ENCODE measurements at regions not wholly inside any gene's neighbourhood (a gene's known extent, or its start where the extent isn't known, plus 50 kb on each side); places are given as distances from the start of the nearest gene placed in this dataset.

- no peak for TF ChIP-seq CTCF (IDR thresholded peaks at IDR 0.05; ENCODE audit: low read depth, low read length)
- in situ Hi-C loops (cut with HindIII; ENCODE audit: low sequenced_read_pairs) = no loop called here
- DNase-seq (ENCODE audit: low read depth, low spot score) = no peak
- H3K4me3 ChIP-seq (ENCODE audit: low read depth, low read length) = no peak overlapping the region
These were observed 80.4 kb downstream of the HSPH1 start for GRCh38 chr13:31081316-31081715.

DNA sequence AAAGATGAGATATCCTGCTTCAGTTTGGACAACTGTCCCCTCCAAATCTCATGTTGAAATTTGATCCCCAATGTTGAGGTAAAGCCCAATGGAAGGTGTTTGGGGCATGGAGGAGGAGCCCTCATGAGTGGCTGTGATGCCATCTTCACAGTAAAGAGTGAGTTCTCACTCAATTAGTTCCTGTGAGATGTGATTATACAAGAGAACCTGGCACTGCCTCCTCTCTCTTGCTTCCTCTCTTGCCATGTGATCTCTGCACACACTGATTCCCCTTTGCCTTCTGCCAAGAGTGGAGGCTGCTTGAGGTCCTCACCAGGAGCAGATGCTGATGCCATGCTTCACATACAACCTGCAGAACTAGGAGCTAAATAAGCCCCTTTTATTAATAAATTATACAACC is 86.9 kb downstream of the HSPH1 start:
- DNase-seq (ENCODE audit: low read depth, low spot score) = no peak
- no peak overlapping the region for H3K4me3 ChIP-seq (ENCODE audit: low read depth, low read length)
- in situ Hi-C loops (cut with HindIII; ENCODE audit: low sequenced_read_pairs) = no loop called here
- no peak for TF ChIP-seq CTCF (IDR thresholded peaks at IDR 0.05; ENCODE audit: low read depth, low read length)

DNA sequence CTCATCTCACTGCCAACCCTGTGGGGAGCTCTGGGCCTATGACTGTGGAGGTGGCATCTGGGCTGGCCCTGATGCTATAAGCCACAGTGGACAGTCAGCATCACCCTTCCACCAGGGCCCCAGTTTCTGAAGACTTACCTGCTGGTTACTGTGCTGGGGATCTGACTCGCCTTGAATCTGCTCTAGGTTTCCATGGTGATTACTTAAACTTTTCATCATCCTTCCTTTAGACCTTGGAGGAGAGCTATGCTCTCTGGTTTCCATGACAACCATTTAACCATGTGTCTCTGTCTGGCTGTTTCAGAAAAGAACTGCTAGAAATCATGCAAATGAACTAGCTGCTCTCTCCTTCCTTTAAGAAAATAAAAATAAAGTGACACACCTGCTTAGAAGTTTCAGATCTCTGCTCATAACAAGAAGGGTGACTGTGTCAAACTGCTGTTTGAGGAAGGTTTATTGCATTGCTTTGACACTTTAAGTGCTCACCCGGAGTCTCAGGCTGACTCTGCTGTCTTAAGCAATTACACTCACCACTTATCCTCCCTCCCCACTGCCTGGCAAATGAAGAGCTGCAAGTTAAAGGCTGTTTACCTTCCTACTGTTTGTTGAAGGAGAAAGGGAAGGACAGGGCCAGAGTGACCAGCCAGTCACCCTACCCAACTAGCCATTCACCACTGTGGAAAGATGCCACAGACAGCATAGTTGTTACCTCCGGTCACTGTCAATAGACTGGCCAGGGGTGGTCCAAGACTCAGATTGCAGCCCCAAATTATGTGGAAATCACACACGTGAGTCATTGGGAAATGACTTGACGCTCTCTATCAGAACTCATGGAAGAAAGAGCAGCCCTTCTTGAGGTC is 87.6 kb downstream of the HSPH1 start:
- peak; percentile 18 for DNase-seq (ENCODE audit: low read depth, low spot score)
- in situ Hi-C loops (cut with HindIII; ENCODE audit: low sequenced_read_pairs) = no loop called here
- no peak for TF ChIP-seq CTCF (IDR thresholded peaks at IDR 0.05; ENCODE audit: low read depth, low read length)
- no peak overlapping the region for H3K4me3 ChIP-seq (ENCODE audit: low read depth, low read length)

- no peak overlapping the region for H3K4me3 ChIP-seq (ENCODE audit: low read depth, low read length)
- peak; percentile 2 for DNase-seq (ENCODE audit: low read depth, low spot score)
- no peak for TF ChIP-seq CTCF (IDR thresholded peaks at IDR 0.05; ENCODE audit: low read depth, low read length)
- in situ Hi-C loops (cut with HindIII; ENCODE audit: low sequenced_read_pairs) = no loop called here
These were observed 89.7 kb downstream of the HSPH1 start for GRCh38 chr13:31072041-31072440.

DNA sequence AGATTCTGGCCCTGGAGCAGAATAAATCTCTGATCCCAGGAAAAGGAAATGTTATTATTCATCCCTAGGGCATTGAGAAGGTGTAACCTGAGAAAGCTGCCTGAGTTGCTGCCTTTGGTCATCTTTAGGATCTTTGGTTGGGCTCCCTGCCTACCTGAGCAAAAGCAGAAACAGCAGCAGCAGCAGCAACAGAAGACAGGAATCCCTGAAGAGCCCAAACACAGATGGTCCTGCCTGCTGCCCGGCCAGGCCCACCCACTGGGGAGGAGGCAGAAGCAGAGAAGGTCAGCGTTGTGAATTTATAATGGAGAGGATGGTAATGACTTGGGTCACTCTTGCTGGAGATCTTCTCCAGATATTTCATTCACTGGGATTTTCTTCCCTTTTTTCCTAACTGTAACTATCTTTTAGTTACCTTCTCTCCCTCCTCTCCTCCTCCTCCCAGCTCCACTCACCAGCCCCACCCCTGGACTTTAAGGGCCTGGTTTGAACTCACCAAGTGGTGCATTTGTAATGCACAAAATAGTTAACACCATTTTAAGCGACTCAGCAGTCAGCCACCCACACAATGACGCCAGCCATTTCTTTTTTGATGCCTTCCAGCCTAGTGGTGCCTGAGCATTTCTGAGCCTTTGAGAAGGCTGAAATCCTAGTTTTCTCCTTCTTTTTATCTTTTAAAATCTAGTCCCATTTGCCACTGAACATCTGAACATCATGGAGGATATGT is 91.7 kb downstream of the HSPH1 start:
- in situ Hi-C loops (cut with HindIII; ENCODE audit: low sequenced_read_pairs) = no loop called here
- TF ChIP-seq CTCF (IDR thresholded peaks at IDR 0.05; ENCODE audit: low read depth, low read length) = no peak
- no peak for DNase-seq (ENCODE audit: low read depth, low spot score)
- no peak overlapping the region for H3K4me3 ChIP-seq (ENCODE audit: low read depth, low read length)

GRCh38 chr13:31068119-31068423 is 93.6 kb downstream of the HSPH1 start:
- no peak overlapping the region for H3K4me3 ChIP-seq (ENCODE audit: low read depth, low read length)
- no peak for TF ChIP-seq CTCF (IDR thresholded peaks at IDR 0.05; ENCODE audit: low read depth, low read length)
- DNase-seq (ENCODE audit: low read depth, low spot score) = no peak
- in situ Hi-C loops (cut with HindIII; ENCODE audit: low sequenced_read_pairs) = no loop called here

All from astrocyte of the spinal cord (primary cell).